Heart right ventricle (tissue), 16 donors: ENCODE measurements at regions not wholly inside any gene's neighbourhood (a gene's known extent, or its start where the extent isn't known, plus 50 kb on each side); places are given as distances from the start of the nearest gene placed in this dataset.

Source experiments
- ATAC-seq, 8 donors: fragments of 200-7000 bp; cut with Tn5 transposase; one replicate each; pipeline ENCODE4 v1.9.1; 2020; ENCODE audit warnings: mild to moderate bottlenecking in 8 of 8, moderate library complexity in 8 of 8, moderate number of reproducible peaks in 1 of 8
- DNase-seq, 2 donors: peaks; one replicate each; pipeline ENCODE4 v3.0.0-alpha.2; 2020
- H3K27ac ChIP-seq, 10 donors: fragments of 200-600 bp; sonication (generic) in 2 of 10; one replicate each; pipeline versions ENCODE4 v1.5.0 to v1.8.0; 2020 to 2022; ENCODE audit warnings: mild to moderate bottlenecking in 3 of 10
- H3K27me3 ChIP-seq, 7 donors: fragments of 200-600 bp; one replicate each; pipeline ENCODE4 v1.8.0; 2021 to 2022; ENCODE audit warnings: mild to moderate bottlenecking in 2 of 7
- H3K36me3 ChIP-seq, 9 donors: fragments of 200-600 bp; sonication (generic) in 1 of 9; one replicate each; pipeline versions ENCODE4 v1.5.0 to v1.8.0; 2020 to 2022; ENCODE audit warnings: mild to moderate bottlenecking in 2 of 9
- H3K4me1 ChIP-seq, 9 donors: fragments of 200-600 bp; sonication (generic) in 1 of 9; one replicate each; pipeline versions ENCODE4 v1.5.0 to v1.8.0; 2020 to 2022; ENCODE audit warnings: mild to moderate bottlenecking in 4 of 9
- H3K4me3 ChIP-seq, 10 donors: fragments of 200-600 bp; sonication (generic) in 2 of 10; one replicate each; pipeline versions ENCODE4 v1.5.0 to v1.8.0; 2020 to 2022; ENCODE audit warnings: mild to moderate bottlenecking in 7 of 10, moderate library complexity in 2 of 10
- H3K9me3 ChIP-seq, 11 donors: fragments of 200-600 bp in 10 of 11; sonication (generic) in 2 of 11; one replicate each; pipeline versions ENCODE4 v1.5.0 to v1.8.0; 2013 to 2022; ENCODE audit warnings: mild to moderate bottlenecking in 2 of 11, control low read depth in 1 of 11, moderate library complexity in 1 of 11
- CTCF ChIP-seq, 9 donors: fragments of 200-600 bp; sonication (generic) in 2 of 9; IDR thresholded peaks; one replicate each; pipeline versions ENCODE4 v1.5.0 to v1.8.0; 2021 to 2022; ENCODE audit warnings: antibody characterized with exemption in 9 of 9, mild to moderate bottlenecking in 5 of 9, moderate library complexity in 1 of 9
- WGBS, 2 donors: extraction: QIAGEN DNeasy Blood & Tissue Kit; methylation state at CpG; one replicate each; pipeline ENCODE4 v1.1.7; 2013; ENCODE audit warnings: inconsistent platforms in 1 of 2; 5-methylcytosine and 5-hydroxymethylcytosine counted together
- intact Hi-C, 10 donors: fragments of 100-400 bp; cut with DNase I; formaldehyde crosslinking; loops; one replicate each; pipeline versions ENCODE4 v1.11.1 to v1.14.2; 2022
- donor health status: Arrhythmogenic right ventricular cardiomyopathy.
- donor health status: ischemic (EF 13 %, LVEDD 7.1; RV severe dilation, severe dysfunction).
- donor health status: healthy with polysubstance abuse.
- donor health status: DM: no; HTN: yes; CAD: no.
- donor health status: DM: no; HTN: no; CAD: no.
- donor health status: ischemic (EF 25% LVEDD 6.9; RV normal size, moderate dysfunction).
- donor health status: ischemic (EF 25% LVEDD 5.7; RV mildly dilated, moderate dysfunction).
- donor health status: healthy.
- donor health status: DM: yes; HTN: yes; CAD: no.
- donor health status: Ischemic cardiomyopathy.
- donor health status: ischemic (EF 35%, LVEDD 5.7; RV mildly dilated, moderate dysfunction).
- donor health status: nonischemic (EF 11% LVEDD 7.7; RV severe dilation, severe dysfunction).
- donor health status: DM: yes; HTN: yes; CAD: no.
- donor health status: PGD.
- donor health status: ischemic (EF 29% LVEDD 5.4; RV normal size, mild dysfunction).
- donor health status: nonischemic (EF 23%, LVEDD 6.1; RV moderate dilation, normal function).

DNA sequence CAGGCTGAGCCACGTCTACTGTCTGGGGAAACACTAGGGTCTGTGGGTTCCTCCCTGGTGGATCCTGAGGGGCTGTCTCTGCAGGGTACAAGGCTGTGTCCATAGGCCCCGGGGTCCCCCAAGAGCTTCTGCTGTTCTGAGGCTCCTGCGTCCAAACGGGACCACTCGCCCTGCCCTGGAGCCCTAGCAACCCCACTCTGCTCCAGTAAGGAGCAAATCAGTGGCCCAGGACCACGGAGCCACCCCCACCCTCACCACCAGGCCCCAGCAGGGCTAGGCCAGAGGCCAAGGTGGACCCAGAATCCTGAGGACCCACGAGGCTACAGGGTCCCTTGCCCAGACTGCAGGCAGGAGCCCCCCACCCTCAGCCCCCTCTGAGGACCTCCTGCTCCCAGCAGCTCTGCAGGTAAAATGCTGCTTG, 75.1 kb upstream of the GALNT9 start:
- Histone ChIP-seq H3K27ac (no peak overlapping the region), H3K36me3 (no peaks in the 10 kb centered on the region), H3K4me3 (no peak overlapping the region), H3K27me3 (peaks cover 9 to 92% (median 79%) of the 10 kb centered on the region in 7 donors), H3K9me3 (no peaks in the 10 kb centered on the region), H3K4me1 (peaks cover 0 to 6% (median 0%) of the 10 kb centered on the region in 9 donors)
- DNase-seq (peak in 1 of 2 donors; percentile 7), ATAC-seq (no peak)
- 72 to 78% methylated on average over 7 of the region's 7 CpGs for WGBS, 2 donors
- intact Hi-C loops, result no loop called here
- no peak for TF ChIP-seq CTCF (IDR thresholded peaks at IDR 0.05)

DNA sequence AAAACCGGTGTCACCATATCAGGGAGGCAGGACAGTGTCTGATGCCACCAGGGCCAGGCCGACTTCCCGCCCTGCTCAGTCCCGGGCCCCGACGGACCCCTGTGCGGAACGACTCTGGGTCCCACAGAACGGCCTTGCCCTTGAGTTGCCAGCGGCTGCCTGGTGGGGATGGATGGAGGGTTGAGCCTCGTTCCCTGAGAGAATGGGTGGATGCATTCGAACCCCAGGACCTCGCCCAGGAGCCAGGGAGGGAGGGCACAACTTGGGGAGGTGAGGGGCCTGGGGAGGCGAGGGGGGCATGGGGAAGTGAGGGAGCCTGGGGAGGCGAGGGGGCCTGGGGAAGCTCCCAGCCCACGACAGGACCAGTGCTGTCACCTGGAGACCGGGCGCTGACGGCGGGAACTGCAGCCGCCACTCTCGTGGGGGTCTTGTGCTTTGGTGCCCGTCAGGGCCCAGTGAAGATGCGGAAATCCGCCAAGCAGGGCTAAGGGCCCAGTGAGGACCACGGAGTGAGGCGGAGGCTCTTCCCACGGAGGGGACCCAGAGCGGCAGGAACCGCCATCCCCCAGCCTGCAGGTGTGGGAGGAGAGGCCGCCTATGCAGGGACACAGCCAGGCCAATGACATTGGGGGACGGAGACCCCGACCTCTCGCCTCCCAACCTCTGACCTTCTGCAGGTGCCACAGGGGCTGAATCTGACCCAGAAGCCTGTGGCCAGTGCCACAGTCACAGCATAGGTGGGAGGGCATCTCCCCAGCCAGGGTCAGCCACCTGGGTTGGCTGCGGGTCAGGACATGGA, 74.4 kb upstream of the GALNT9 start:
- Histone ChIP-seq H3K36me3 (no peaks in the 10 kb centered on the region), H3K4me3 (no peak overlapping the region), H3K27me3 (peaks cover 13 to 92% (median 80%) of the 10 kb centered on the region in 7 donors), H3K27ac (no peak overlapping the region), H3K4me1 (peaks cover 0 to 6% (median 0%) of the 10 kb centered on the region in 9 donors), H3K9me3 (no peaks in the 10 kb centered on the region)
- 80 to 81% methylated on average over 35 of the region's 35 CpGs for WGBS, 2 donors
- ATAC-seq (no peak), DNase-seq (no peak)
- TF ChIP-seq CTCF (IDR thresholded peaks at IDR 0.05), result no peak
- intact Hi-C loops, result no loop called here

- no peak for ATAC-seq
- H3K27me3 ChIP-seq, result peaks cover 13 to 92% (median 80%) of the 10 kb centered on the region in 7 donors
- H3K9me3 ChIP-seq, result no peaks in the 10 kb centered on the region
- WGBS, 2 donors, result 62 to 63% methylated on average over 23 of the region's 23 CpGs
- no peaks in the 10 kb centered on the region for H3K36me3 ChIP-seq
- no peak for TF ChIP-seq CTCF (IDR thresholded peaks at IDR 0.05)
- no peak for DNase-seq
- intact Hi-C loops, result no loop called here
- peaks cover 0 to 4% (median 0%) of the 10 kb centered on the region in 9 donors for H3K4me1 ChIP-seq
- H3K4me3 ChIP-seq, result no peak overlapping the region
- no peak overlapping the region for H3K27ac ChIP-seq
Measured at GRCh38 chr12:132402831-132403416, 73.5 kb upstream of the GALNT9 start.

DNA sequence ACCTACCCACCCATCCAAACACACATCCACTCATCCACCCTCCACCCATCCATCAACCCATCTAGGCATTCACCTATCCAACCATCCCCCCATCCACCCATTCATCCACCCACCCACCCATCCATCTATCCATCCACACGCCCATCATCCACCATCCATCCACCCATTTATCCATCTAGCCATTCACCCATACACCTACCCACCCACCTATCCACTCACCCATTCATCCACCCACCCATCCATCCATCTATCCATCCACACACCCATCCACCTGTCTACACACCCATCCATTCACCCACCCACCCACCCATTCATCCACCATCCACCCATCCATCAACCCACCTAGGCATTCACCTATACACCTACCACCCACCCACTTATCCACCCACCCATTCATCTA, 72.6 kb upstream of the GALNT9 start:
- H3K27me3 ChIP-seq, result peaks cover 18 to 92% (median 75%) of the 10 kb centered on the region in 7 donors
- intact Hi-C loops, result no loop called here

More for the DNA sequence above, 72.6 kb upstream of the GALNT9 start:
- WGBS, 2 donors, result 84 to 93% methylated on average over 1 of the region's 1 CpG
- ATAC-seq, result no peak
- H3K27ac ChIP-seq, result no peak overlapping the region
- no peaks in the 10 kb centered on the region for H3K4me1 ChIP-seq
- no peak overlapping the region for H3K4me3 ChIP-seq
- DNase-seq, result no peak
- no peaks in the 10 kb centered on the region for H3K36me3 ChIP-seq
- no peaks in the 10 kb centered on the region for H3K9me3 ChIP-seq
- TF ChIP-seq CTCF (IDR thresholded peaks at IDR 0.05), result no peak
